ENCODE measurements at regions not wholly inside any gene's neighbourhood (a gene's known extent, or its start where the extent isn't known, plus 50 kb on each side); places are given as distances from the start of the nearest gene placed in this dataset.

DNA sequence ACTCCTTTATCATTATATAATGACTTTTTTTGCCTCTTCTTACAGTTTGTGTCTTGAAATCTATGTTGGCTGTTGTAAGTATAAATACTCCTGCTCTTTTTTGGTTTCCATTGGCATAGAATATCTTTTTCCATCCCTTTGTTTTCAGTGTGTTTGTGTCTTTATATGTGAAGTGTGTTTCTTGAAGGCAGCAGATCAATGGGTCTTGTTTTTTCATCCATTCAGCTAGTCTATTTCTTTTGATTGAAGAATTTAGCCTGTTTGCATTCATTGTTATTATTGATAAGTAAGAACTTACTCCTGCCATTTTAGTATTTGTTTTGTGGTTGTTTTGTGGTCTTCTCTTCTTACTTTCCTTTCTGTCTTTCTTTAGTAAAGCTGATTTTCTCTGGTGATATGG is 322.8 kb downstream of the PLA2G4A start:
- TF ChIP-seq CTCF (IDR thresholded peaks at IDR 0.05) (no peak), POLR2A (IDR thresholded peaks at IDR 0.05) (no peak)

Data from right lobe of liver (tissue), 4 donors.